GM21367 (cell line): ENCODE measurements at regions not wholly inside any gene's neighbourhood (a gene's known extent, or its start where the extent isn't known, plus 50 kb on each side); places are given as distances from the start of the nearest gene placed in this dataset.

Experiments used
- ATAC-seq: cut with Tn5 transposase; IDR thresholded peaks from one replicate; pipeline ENCODE4 v1.9.1; 2021; ENCODE audit not compliant: unreplicated experiment

DNA sequence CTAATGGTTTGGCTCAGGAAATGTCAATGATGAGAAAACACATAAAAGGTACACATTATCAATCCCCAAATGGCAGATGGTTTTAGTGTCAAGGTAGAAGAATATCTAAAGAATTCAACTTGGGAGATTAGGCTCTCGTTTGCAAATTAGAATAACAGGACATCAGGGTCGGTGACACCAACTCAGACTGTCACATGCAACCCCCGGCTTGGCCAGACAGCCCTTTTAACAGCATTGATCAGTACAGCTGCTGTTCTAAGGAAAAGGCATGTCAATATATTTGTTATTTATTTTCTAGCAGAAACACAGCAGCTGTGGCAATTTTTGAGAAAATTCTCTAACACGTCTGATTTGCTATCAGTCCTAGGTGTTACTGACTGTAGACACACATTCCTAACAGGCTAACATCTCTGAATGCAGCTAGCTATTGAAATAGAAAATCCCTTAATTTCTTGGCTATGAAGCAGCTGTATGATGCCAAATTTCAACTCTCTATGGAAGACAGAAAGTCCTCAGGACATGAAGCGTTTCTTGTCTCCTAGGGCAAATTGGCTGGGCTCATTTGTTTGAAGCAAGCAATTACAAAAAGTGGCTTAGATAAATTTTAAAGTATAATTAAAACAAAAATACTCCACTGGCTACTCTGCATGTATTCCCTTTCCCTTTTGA, 269.0 kb upstream of the CXXC4 start:
- ATAC-seq = no peak

DNA sequence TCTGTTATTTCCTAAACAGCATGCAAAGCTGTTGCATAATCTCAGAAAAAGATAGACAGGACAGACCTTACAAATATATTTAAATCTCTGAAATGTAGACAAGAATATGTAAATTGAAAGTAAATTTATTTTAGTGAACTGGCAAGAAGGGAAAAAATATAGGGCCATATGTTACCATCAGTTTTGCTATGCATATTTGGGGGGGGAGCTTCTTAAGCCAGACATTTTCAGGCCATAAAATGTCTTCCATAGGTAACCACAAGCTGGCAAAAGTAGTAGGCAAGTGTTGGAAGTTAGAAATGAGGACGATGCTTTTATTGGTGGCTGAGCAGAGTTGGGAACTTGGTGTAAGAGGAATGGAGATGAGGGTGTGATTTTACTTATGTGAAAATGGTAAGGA, 272.0 kb upstream of the CXXC4 start:
- no peak for ATAC-seq

DNA sequence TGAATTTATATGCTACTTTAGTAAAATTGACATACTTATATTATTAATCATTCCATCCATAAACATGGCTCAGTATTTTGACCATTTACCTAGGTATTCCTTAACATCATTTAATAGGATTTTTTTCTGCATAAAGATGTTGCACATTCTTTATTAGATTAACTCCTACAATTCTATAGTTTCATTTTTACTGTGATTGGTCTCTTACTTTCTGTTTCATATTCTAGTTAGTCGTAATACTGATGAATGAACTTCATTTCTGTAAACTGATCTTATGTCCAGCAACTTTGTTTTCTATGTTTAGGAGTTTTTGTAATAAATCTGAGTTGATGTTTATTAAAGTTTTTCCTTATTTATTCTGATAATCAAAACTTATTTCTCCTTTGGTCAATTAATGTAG, 278.2 kb upstream of the CXXC4 start:
- peak; percentile 79 for ATAC-seq

DNA sequence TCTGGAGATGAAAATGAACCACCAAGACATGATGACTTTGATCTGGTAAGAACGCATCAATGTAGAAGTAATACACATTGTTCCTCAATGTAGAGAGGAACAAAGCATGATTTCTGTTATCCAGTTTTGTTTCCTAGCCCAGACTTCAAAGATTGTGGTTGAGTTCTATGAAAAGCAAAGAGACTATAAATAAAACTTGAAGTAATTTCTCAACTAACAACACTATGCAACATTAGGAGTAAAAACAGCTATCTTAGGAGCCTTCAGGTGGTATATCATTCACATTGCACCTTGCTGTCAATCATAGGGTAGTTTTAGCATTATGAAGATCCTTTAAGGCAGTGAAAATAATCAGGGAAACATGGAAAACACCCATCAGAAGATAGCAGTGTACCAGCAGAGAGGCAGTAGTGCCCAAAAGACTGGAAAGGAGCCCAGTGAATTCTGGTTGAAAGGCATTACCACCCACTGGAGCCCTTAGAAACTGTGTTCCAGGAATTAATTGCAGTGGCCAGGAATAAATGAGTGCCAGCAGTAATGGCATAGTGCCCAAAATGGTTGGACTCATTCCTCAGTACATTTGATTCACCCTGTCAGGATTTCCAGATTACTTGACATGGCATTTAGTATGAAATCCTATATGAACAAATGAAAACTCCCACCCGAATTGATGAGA, 300.7 kb upstream of the CXXC4 start:
- ATAC-seq = no peak

DNA sequence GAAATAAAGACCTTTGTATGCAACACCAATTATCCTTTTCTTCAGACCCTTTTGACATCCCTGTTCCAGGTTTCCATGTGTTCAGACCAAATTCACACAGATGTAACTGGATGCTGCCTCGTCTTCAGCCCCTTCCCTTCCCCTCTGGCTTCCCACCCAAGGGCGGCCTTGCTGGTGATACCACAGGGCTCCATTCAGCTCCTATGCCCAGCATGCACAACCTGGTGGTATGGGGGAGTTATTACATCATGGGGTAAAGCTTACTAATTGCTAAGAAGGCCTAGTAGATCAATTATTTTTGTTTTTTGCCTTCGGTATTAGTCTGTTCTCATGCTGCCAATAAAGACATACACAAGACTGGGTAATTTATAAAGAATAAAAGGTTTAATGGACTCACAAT, 317.0 kb upstream of the CXXC4 start:
- ATAC-seq = no peak

DNA sequence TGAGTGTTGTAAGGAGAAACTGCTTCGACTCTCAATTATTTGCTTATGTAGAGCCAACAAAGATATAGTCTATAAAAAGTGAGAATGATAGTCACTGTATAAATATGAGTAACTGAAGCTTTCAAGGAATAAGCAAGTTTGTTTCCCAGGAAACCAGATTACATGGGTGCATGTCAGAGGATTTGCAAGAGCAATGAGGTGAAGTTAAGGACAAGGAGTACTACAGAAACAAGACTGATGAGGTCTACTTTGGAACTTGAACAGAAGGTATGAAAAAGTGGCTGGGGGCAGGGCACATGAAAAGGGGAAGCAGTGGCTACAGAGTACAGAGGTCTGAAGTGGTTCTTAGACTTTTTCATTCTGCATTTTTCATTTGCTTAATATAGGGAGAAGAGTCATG, 321.0 kb upstream of the CXXC4 start:
- peak; percentile 71 for ATAC-seq

DNA sequence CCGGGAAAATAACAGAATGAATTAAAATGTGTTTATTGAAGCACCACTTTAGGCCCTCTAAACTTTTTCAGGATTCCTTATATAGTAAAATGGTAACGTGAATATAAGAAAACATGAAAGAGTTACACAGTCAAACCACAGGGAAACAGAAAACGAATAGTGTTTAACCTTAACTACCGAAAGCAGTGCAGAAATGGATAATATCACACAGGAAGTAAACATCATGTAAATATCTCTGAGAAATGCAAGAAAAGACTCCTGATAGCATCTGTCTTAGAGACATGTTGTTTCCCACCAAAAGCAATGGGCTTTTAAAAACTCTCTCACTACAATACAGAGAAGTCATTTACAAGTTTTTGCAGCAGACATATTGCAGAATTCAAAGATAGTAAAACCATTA, 323.9 kb upstream of the CXXC4 start:
- ATAC-seq = no peak

DNA sequence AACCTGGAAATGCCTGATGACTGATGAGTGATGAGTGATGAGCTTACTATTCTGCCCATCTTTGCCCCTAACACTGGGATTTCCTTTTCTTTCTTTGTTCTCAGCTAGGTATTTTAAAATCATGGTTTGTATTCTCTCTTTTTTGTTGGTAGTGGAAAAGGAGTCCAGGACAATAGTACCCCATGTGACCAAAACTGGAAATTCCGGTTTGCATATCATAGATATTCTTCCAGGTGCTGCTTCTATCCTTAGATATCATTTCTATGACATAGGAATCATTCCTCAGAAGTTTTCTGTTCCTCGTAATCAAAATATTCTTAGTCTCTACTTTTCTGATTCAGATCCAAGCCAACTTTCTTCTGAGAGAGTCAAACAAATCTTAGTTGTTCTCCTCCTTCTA, 320.5 kb upstream of the TET2 start:
- no peak for ATAC-seq

DNA sequence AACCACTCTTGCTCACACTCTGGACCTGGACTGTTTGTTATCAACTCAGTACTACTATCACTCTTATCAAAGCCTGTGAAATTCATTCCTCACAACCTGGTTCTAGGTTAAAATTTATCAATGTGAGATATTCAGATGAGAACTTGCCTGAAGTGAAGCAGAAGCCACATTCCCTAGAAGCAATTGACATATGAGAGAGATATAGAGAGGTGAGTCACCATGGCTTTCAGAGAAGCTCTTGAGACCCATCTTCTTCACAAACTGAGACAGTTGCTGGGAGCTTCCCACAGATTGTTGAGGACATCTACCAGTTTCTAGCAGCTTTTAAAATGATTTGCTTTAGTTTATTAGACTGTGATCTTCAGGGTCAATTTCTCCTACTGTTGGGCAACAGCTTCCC, 316.9 kb upstream of the TET2 start:
- ATAC-seq = no peak

DNA sequence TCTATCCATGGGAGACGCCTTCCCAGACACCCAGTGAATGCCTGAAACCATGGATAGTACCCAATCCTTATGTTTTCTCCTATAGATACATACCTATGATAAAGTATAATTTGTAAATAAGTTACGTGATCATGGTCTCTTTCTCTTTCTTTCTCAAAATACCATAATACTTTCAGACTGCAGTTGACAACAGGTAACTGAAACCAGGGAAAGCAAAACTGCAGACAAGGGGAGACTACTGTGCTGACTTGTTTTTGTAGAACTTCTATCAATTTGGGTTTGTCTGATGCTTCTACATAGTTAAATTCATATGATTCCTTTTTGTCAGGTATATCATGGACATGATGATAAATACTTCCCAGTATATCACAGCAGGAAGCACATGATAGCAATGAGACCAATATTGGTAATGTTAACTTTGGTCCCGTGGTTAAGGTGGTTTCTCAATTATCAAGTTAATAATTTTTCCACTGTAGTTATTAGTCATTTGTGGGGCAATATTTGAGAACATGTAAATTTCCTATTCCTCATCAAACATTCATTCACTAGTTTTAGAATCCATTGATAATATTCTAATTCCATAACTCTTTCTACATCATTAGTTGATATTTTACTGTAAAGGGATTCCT, 298.0 kb upstream of the TET2 start:
- ATAC-seq = no peak

DNA sequence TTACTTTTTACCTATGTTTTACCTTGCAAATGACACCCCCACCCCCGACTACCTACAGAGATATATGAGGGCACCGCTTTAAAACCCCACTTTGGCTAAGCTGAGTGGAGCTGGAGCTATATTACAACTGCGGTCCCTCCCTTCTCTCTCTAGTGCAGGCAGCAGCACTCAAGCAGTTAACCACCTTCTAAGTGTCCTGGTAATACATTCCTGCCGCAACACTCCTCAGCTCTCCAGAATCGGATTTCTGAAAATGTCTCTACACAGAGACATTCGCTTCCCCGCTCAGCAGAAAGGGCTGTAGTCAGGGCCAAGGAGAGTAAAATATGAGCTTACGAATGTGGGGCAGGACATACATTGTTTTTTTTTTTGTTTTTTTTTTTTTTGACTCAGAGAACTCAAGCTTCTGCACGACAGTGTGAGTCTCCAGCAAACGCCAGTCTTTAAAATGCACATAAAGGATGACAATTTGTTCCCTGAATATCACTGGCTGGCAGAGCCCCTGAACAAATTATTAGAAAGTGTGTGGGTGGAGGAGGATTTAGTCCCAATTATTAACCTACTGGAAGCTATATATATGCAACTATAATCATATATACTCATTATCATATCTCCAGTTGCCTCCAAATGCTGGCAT, 287.0 kb upstream of the TET2 start:
- ATAC-seq = no peak

DNA sequence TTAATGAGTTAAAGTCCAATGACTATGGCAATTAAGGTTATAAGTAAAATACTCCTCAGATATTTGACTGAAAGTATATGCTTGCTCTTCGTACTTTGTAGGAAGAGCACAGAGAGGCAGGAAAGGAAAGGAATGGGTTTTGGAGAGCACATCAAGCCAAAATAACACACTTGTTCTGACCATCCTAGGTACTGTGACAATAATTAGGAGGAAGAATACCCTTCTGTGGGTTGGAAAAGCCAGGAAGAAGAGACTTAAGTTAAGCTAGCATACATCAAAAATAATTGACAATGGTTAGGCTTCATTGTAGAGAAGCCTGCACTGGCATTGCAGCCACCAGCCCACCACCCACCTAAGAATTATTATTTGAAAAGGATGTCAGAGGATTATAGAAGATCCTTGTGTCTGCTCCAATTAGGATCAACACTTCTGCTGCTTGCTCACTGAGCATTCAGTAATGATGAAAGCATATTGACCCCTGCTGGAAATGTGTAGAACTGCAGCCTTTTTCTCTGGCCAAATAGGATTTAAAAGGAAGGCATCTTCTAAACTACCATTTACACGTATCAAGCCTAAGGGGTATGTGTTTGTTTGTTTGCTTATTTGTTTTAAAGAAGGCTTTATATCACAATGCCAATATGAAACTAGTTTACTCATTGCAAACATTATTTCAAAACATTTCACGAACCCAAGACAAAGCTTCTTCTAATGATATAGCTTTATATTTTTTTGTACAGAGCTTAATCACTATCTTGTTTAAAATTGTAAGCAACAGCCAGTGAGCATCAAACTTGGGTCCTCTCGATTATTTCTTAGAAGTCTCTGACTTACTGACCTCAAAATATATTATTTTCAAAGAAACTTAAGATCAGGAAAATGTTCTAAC, 286.2 kb upstream of the TET2 start:
- ATAC-seq = peak; percentile 81

DNA sequence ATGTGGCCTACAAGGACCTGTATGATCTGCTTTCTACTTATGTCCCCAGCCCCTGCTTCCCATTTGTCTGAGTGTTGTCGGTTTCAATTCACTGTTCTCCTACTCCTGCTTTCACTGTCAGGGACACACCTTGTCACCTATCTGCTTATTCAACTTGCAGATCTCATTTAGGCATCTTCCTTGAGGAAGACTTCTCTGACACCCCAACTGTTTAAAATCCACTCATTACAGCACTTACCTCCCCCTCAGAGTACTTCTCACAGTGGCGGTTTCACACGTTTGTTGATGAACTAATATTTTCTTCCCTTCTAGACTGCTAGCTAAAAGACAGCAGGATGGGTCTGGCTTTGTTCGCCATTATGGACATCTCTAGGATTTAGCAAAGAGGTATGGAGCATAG, 279.9 kb upstream of the TET2 start:
- no peak for ATAC-seq

DNA sequence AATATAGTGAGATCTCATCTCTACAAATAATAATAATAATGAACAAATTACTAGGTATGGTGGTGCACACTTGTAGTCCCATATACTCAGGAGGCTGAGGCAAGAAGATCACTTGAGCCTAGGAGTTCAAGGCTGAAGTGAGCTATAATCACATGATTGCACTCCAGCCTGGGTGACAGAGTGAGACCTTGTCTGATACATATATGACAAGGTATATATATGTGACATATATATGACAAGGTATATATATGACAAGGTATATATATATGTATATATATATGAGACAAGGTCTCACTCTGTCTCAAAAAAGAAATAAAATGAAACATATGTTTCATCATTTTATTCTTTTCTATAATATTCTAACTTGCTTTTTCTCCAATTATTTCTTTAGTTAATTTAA, 278.1 kb upstream of the TET2 start:
- ATAC-seq = peak; percentile 22

DNA sequence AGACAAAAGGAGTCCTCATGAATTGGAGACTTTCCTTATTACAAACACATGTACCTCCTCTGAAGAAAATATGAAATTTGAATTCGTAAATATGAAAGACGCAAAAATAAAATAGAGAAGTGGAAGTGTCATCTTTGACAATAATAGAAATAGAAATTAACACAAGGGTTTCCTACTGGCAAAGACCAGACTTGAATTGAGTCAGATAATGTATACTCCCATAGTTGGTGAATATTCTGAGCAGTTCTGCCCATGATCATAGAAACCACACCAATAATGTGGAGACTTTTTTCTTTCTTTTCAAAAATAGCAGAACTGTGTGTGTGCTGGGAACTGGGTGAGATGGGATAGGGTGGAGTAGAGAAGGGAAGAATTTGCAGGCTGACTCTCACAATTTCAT, 277.7 kb upstream of the TET2 start:
- peak; percentile 93 for ATAC-seq

DNA sequence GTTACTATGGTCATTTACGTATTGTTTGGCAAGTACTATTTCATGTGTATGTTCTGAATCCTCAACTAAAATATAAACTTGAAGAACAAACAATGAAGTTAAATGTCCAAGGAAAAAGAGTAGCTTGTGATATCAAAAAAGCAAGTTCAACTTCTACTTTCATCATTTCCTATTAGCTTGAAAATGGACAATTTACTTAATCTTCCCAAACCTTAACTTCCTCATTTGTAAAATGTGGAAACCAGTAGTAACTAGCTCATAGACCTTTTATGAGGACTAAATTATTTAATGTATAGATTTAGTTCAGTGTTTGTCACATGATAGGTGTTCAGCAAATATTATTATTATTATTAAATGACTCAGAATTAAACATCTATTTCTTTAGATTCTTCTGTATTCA, 276.8 kb upstream of the TET2 start:
- ATAC-seq = no peak

DNA sequence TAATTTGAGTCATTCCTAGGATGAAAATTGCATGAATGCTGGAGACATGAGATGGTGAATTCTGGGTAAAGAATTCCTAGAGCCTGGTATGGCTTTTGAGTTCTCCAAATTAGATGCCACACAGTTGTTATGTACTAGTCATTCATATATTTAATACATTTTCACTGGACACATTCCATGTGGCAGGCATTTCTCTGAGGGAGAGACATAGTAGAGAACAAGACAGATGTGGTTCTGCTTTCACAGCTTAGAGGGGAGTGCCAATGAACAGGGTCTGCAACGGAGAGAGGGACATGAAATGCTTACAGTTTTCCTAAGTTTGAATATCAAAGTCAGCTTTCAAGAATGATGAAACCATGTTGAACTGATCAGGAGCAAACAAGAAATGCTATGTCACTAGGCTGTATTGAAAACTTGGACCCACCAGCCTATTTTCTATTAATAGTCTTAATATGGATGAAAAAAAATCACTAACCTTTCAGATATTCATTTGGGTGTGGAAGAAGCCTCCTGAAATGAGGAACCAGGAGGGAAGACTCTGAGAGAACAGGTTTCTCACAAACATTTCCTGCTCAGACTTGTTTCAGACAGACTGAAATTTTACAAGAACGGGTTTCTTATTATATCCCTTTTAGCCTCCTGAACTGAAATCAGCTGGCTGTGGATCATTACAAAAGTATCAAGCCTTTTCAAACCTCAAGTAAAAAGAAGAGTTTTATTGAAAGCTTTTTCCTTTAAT, 276.0 kb upstream of the TET2 start:
- ATAC-seq = peak; percentile 27

DNA sequence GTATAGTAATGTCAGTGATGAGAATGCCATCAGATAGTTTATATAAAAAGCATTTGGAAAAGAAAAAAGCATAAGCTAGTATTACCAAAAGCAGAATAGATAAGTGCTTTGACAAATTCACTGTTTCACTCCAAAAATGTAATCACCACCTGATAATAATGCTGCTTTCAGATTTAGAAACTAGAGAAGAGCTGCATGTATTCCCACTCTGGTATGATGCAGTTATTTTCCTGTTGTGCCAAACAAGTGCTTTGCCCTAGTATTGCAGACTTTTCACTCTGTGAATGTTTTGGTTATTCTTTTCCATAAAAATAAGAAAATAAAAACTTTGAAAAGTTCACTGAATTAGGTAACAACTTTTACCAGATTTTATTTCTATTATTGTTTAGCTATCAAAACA, 267.7 kb upstream of the TET2 start:
- ATAC-seq = no peak

DNA sequence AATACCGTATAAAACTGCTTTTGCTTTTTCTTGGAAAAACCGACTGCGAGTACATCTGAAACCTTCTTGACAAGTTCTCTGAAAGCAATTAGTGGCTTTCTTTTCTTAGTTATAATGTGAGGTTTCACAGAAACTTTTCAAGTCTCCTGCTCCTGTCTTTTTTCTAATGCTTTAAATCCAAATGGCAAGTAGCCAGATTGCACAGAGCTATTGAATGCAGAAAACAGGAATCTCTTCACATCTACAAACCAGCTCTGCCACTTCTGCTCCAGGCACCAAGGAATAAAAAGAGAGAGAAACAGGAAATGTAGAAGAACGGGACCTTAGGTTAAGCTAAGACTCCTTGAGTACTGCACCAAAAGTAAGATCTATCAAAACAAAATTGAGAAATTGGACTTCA, 267.3 kb upstream of the TET2 start:
- ATAC-seq = peak; percentile 50

DNA sequence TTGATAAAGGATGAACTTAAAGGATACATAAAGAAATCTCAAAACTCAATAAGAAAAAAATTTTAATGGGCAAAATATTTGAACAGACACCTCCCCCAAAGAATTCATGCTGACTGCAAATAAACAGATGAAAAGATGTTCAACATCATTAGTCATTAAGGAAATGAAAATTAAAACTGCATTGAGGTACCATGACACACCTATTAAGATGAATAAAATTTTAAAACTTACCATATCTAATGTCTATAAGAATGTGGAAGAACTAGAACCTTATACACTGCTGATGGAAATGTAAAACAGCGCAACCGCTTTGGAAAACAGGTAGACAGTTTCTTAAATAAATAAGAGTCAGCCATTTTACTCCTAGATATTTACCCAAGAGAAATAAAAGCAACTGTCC, 266.8 kb upstream of the TET2 start:
- no peak for ATAC-seq
